HL-60 (cell line): ENCODE measurements at regions not wholly inside any gene's neighbourhood (a gene's known extent, or its start where the extent isn't known, plus 50 kb on each side); places are given as distances from the start of the nearest gene placed in this dataset.

ENCODE experiments used
- DNase-seq, 2 experiments: peaks; one replicate each; pipeline ENCODE4 v3.0.0-alpha.2; 2010 to 2020; ENCODE audit warnings: low read depth in 1 of 2, low spot score in 1 of 2
- H3K27ac ChIP-seq: fragments of 250-450 bp; sonication (Bioruptor Pico); replicated peaks from 2 replicates; pipeline ENCODE4 v1.5.1; 2020; ENCODE audit warnings: mild to moderate bottlenecking, moderate library complexity
- H3K27me3 ChIP-seq: fragments of 250-450 bp; sonication (Bioruptor Pico); 2 replicates; pipeline ENCODE4 v1.5.1; 2021; ENCODE audit warnings: mild to moderate bottlenecking, moderate library complexity; ENCODE audit not compliant: insufficient read depth, poor library complexity, severe bottlenecking
- H3K4me3 ChIP-seq: replicated peaks from 2 replicates; pipeline ENCODE4 v1.5.1; 2011; ENCODE audit warnings: mild to moderate bottlenecking, control low read depth, low read length; ENCODE audit not compliant: insufficient read depth
- CTCF ChIP-seq: IDR thresholded peaks from one replicate; pipeline ENCODE4 v1.5.1; 2011; ENCODE audit warnings: low read length, control low read depth, inconsistent platforms; ENCODE audit not compliant: insufficient read depth
- GABPA ChIP-seq: IDR thresholded peaks from 2 replicates; pipeline ENCODE4 v1.6.1; 2012; ENCODE audit warnings: low read depth
- POLR2AphosphoS5 ChIP-seq: IDR thresholded peaks from 2 replicates; pipeline ENCODE4 v1.6.1; 2012; ENCODE audit warnings: low read depth
- REST ChIP-seq: IDR thresholded peaks from 2 replicates; pipeline ENCODE4 v1.6.1; 2012; ENCODE audit warnings: low read depth; ENCODE audit not compliant: insufficient replicate concordance
- SPI1 ChIP-seq: IDR thresholded peaks from 2 replicates; pipeline ENCODE4 v1.6.1; 2012; ENCODE audit warnings: low read depth, mild to moderate bottlenecking, borderline replicate concordance

DNA sequence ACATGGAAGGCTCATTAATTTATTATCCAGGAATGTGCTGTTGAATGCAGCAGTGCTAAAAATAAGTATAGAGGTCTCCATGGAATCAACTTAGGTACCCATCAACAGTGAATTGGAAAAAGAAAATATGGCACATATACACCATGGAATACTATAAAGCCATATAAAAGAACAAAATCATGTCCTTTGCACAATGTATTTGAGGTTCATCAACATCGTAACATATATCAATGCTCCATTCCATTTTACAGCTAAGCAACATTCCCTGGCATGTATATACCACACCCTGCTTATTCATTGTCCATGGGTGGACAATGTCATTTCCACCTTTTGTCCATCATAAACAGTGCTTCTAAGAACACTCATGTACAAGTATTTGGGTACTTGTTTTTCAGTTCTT is 147.8 kb upstream of the RASSF8 start:
- DNase-seq: no peak
- no peak overlapping the region for H3K4me3 ChIP-seq
- H3K27ac ChIP-seq: no peak overlapping the region
- TF ChIP-seq GABPA (no peak), POLR2AphosphoS5 (no peak), CTCF (no peak), REST (no peak), SPI1 (no peak)
- H3K27me3 ChIP-seq: no peaks in the 10 kb centered on the region

DNA sequence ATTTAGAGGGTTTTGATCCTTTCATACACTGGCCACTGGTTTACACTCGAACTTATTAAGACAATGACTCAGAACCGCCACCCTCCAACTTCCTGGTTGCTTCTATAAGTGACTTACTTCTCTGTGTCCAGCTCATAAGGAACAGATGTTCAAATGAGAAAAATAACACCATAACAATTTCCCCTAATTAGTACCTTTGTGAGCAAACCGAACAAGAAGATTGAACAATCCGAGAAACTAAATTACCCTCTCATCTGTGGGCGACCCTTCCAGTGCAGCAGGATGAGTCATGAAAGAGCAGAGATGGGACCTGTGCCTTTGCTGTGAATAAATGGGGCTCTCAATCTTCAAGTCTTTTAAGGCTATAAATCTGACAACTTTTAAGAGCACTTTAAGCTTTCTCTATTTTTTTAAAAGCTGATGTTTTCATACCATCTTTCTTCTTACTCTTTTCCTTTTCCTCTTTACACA is 146.8 kb upstream of the RASSF8 start:
- Histone ChIP-seq H3K4me3 (no peak overlapping the region), H3K27ac (no peak overlapping the region), H3K27me3 (no peaks in the 10 kb centered on the region)
- no peak for TF ChIP-seq REST
- no peak for TF ChIP-seq SPI1
- no peak for TF ChIP-seq CTCF
- no peak for TF ChIP-seq GABPA
- TF ChIP-seq POLR2AphosphoS5: no peak
- DNase-seq: no peak

DNA sequence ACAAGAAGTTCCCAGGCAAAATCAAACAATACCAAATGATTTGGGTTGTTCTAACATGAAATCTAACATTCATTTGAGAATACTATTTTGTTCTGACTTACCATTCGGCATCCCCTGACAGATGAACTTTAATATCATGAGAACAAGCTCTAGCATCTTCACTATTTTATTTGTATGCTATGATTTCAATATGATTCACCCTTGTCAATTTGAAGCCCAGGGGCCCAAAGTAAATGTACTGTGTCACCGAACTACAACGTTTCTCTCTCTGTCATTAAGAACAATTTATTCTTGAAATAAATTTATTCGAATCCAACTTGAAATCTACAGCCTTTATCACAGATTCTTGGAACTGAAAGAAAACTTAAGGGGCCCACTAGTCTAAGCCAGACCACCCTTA is 146.2 kb upstream of the RASSF8 start:
- TF ChIP-seq POLR2AphosphoS5: no peak
- TF ChIP-seq REST: no peak
- TF ChIP-seq GABPA: no peak
- no peak for TF ChIP-seq CTCF
- H3K27me3 ChIP-seq: no peaks in the 10 kb centered on the region
- H3K4me3 ChIP-seq: no peak overlapping the region
- no peak overlapping the region for H3K27ac ChIP-seq
- DNase-seq: no peak
